Epithelial cell of proximal tubule (primary cell): ENCODE measurements at regions not wholly inside any gene's neighbourhood (a gene's known extent, or its start where the extent isn't known, plus 50 kb on each side); places are given as distances from the start of the nearest gene placed in this dataset.

Experiments used
- DNase-seq: peaks from one replicate; pipeline ENCODE4 v3.0.0-alpha.2; 2011; ENCODE audit warnings: low read depth
- H3K4me3 ChIP-seq: 2 replicates; pipeline ENCODE4 v1.5.1; 2011; ENCODE audit warnings: low read depth, mild to moderate bottlenecking, low read length
- TF ChIP-seq, protein P1 (sequence below): conservative IDR thresholded peaks from 2 replicates; pipeline ENCODE4 v1.5.1; 2012; ENCODE audit warnings: low read depth, mild to moderate bottlenecking, low read length

DNA sequence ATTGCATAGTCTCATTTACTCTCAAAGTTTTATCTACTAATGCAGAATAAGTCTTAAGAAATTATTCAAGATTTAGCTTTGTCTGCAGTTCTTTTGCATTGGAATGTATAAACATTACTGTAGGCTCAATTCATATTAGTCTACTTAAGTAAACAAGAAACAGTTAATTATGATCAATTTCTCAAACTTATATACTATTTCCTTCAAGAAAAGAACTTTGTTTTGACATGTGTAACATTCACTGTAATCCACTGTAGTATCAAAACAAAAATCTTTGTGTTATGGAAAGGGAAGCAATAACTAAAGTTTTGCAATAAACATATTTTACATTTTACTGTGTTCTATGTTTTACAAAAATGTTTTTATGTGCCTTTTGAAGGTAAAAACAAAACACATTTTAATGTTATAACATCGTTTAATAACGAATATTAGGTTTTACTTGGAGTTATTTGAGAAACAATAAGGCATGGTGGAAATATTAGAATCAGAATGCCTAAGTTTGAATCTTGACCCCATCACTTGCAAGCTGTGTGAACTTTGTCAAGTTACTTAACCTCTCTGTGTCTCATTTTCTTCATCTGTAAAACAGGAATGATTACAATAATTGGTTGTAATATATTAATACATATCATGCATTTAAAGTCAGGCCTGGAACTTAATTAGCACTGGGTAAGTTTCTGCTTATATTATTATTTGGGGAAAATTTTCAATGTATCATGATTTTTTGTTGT is 77.0 kb upstream of the DPH5 start:
- no peak for DNase-seq
- H3K4me3 ChIP-seq = no peak overlapping the region
- TF ChIP-seq, protein P1, sequence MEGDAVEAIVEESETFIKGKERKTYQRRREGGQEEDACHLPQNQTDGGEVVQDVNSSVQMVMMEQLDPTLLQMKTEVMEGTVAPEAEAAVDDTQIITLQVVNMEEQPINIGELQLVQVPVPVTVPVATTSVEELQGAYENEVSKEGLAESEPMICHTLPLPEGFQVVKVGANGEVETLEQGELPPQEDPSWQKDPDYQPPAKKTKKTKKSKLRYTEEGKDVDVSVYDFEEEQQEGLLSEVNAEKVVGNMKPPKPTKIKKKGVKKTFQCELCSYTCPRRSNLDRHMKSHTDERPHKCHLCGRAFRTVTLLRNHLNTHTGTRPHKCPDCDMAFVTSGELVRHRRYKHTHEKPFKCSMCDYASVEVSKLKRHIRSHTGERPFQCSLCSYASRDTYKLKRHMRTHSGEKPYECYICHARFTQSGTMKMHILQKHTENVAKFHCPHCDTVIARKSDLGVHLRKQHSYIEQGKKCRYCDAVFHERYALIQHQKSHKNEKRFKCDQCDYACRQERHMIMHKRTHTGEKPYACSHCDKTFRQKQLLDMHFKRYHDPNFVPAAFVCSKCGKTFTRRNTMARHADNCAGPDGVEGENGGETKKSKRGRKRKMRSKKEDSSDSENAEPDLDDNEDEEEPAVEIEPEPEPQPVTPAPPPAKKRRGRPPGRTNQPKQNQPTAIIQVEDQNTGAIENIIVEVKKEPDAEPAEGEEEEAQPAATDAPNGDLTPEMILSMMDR = no peak

DNA sequence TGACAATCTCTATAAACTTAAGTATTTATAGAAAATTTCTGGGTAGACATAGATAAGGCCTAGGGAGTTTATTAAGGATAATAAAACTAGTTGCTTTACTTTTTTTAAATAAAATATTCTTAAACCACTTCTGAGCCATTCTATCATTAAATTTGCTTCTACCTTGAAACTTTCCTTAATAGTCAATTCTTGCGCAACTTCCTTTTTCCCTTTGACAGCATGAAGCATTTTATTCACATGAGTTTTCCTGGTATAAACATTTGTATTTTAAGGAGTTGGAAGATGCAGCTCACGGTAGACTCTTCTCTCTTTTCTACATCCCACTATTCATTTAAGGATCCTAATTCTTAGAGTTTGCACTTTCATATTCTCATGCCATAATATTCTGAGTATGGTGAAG is 75.8 kb upstream of the DPH5 start:
- TF ChIP-seq, protein P1 = no peak
- no peak for DNase-seq

GRCh38 chr1:101100674-101101073 is 75.1 kb upstream of the DPH5 start:
- no peak overlapping the region for H3K4me3 ChIP-seq
- TF ChIP-seq, protein P1 = no peak

More for the DNA sequence above, 75.8 kb upstream of the DPH5 start:
- no peak overlapping the region for H3K4me3 ChIP-seq

DNA sequence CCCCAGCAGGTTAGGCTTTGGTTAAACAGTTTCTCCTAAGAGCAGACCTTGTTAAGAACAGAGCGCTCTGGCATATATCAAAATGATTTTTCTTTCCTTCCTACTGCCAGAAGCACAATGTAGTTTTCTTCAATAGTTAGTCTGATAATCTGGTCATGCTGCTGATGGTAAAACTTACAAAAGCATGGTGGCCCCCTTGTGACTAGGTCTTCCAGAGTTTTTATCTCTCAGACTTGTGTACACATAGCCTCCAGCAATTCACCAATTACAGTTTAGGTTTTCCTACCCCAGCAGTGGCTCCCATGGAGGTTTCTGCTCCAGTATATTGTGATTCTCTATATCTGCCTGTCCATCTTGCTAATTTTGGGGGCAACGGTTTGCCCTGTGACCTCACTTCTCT is 73.3 kb upstream of the DPH5 start:
- TF ChIP-seq, protein P1 = no peak
- H3K4me3 ChIP-seq = no peak overlapping the region
- DNase-seq = no peak

More at GRCh38 chr1:101100674-101101073, 75.1 kb upstream of the DPH5 start:
- no peak for DNase-seq

- no peak overlapping the region for H3K4me3 ChIP-seq
Observed at GRCh38 chr1:101098327-101098726, 72.7 kb upstream of the DPH5 start.

DNA sequence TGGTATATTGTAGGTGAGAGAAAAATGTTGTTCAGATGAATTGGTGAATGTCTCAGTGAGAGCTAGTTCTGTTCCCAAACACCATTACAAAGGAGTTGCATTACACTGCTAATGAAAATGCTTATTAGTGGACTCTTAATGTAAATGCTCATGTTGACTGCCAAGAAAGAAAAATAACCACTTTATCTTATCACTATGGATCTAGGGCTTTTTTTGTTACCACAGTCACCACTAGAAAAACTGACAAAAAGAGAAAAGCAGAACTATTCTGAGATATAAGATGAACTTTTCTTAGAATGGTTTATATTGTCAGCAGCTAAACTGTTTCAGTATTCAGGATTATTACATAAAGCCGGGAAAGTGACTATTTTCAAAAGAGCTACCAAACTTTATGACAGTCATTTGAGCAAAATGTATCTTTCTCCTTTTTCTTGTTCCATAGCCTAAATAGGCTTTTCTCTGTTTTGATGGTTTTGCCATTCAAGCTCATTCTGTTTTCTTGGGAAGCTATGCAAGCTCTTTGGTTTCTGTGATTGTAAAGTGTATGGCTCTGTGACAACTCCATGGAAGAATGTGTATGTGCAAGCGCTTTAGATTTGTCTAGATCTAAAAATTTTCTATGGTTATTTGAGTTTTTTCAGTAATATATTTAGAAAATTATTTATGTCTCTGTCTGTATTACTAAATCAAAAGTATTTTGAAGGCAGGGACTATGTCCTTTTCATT is 64.2 kb upstream of the DPH5 start:
- TF ChIP-seq, protein P1 = no peak
- DNase-seq = no peak
- no peak overlapping the region for H3K4me3 ChIP-seq

More at GRCh38 chr1:101098327-101098726, 72.7 kb upstream of the DPH5 start:
- TF ChIP-seq, protein P1 = no peak
- no peak for DNase-seq
